ENCODE measurements at regions not wholly inside any gene's neighbourhood (a gene's known extent, or its start where the extent isn't known, plus 50 kb on each side); places are given as distances from the start of the nearest gene placed in this dataset.
"Not testable (repeated sequence)": the region's sequence is repeated elsewhere in the genome, so short reads cannot be mapped to it uniquely, and the experiment has no call there.

DNA sequence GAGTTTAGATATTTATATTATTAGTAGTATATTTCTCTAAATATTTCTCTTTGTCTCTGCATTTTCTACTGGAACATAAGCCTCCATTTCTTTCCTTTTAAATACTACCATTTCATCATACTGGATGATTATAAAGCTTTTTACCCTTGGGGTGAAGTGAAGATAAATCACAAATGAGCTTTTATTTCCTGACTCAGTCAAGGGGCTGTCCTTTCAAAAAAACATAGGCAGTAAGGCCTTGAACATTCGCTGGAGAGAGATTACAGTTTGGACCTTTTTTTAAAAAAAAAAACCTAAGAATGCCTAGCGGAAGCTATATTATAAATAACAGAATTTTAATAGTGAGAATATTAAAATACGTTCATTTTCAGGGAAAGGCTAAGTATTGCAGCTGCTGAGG lies 268.8 kb upstream of the PCDH9 start:
- no peak overlapping the region for H3K4me3 ChIP-seq (ENCODE audit: low read depth, low read length)
- H3K36me3 ChIP-seq (ENCODE audit: insufficient read depth), result no peaks in the 10 kb centered on the region
- 71% methylated on average over 3 of the region's 3 CpGs for WGBS
- no peak for DNase-seq (ENCODE audit: extremely low spot score)
- H3K4me1 ChIP-seq (ENCODE audit: insufficient read depth), result no peaks in the 10 kb centered on the region
- H3K27ac ChIP-seq (ENCODE audit: low read depth), result no peak overlapping the region

DNA sequence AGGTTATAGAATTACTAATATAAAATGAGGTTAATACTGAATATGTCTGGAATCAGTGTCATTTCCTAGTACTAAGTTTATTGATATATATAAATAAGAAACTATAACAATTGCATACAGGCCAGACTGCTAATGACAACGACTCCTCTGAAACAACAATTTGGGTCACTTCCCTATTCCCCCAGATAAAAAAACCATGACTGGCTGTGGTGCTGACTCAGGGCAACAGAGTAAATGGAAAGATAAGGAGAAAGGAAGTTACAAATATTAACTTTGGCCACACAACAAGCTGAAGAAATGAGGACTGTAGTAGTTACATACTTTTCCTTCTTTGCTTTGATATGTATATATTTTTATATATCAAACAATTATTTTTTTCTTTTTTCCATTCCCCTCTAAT lies 263.7 kb upstream of the PCDH9 start:
- Histone ChIP-seq H3K4me1 (ENCODE audit: insufficient read depth) (no peaks in the 10 kb centered on the region), H3K36me3 (ENCODE audit: insufficient read depth) (no peaks in the 10 kb centered on the region), H3K27ac (ENCODE audit: low read depth) (no peak overlapping the region), H3K4me3 (ENCODE audit: low read depth, low read length) (no peak overlapping the region)
- WGBS, result 45% methylated on average over 1 of the region's 1 CpG
- no peak for DNase-seq (ENCODE audit: extremely low spot score)

DNA sequence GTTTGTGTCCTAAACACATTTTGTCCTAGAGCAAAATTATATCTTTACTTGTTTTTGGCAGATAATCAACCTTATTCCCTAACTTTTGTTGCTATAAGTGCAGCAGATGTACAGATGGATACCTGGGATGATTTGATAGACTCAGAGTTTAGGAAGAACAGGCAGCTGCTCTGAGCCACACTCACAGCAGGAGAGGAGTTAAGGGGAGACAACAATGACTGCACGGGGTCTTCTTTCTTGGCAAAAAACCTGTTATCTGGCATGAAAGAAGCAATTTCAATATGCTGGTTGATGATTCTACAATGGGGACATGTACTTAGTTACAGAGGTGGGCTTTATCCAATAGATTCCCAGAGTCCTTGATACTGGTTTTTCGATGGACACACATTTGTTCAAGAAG lies 258.9 kb upstream of the PCDH9 start:
- no peak for DNase-seq (ENCODE audit: extremely low spot score)
- Histone ChIP-seq H3K4me3 (ENCODE audit: low read depth, low read length) (no peak overlapping the region), H3K4me1 (ENCODE audit: insufficient read depth) (no peaks in the 10 kb centered on the region), H3K36me3 (ENCODE audit: insufficient read depth) (no peaks in the 10 kb centered on the region), H3K27ac (ENCODE audit: low read depth) (no peak overlapping the region)
- 75% methylated on average over 2 of the region's 2 CpGs for WGBS

- H3K4me1 ChIP-seq (ENCODE audit: insufficient read depth), result no peaks in the 10 kb centered on the region
- no peak for DNase-seq (ENCODE audit: extremely low spot score)
- WGBS, result 91% methylated on average over 1 of the region's 1 CpG
- H3K27ac ChIP-seq (ENCODE audit: low read depth), result no peak overlapping the region
- H3K36me3 ChIP-seq (ENCODE audit: insufficient read depth), result no peaks in the 10 kb centered on the region
- no peak overlapping the region for H3K4me3 ChIP-seq (ENCODE audit: low read depth, low read length)
Measured at GRCh38 chr13:67481445-67481844, 251.3 kb upstream of the PCDH9 start.

- no peak overlapping the region for H3K27ac ChIP-seq (ENCODE audit: low read depth)
- no peak for DNase-seq (ENCODE audit: extremely low spot score)
- WGBS, result 91% methylated on average over 3 of the region's 3 CpGs
- no peaks in the 10 kb centered on the region for H3K36me3 ChIP-seq (ENCODE audit: insufficient read depth)
- H3K4me1 ChIP-seq (ENCODE audit: insufficient read depth), result no peaks in the 10 kb centered on the region
- H3K4me3 ChIP-seq (ENCODE audit: low read depth, low read length), result no peak overlapping the region
Measured at GRCh38 chr13:67474115-67474514, 244.0 kb upstream of the PCDH9 start.

DNA sequence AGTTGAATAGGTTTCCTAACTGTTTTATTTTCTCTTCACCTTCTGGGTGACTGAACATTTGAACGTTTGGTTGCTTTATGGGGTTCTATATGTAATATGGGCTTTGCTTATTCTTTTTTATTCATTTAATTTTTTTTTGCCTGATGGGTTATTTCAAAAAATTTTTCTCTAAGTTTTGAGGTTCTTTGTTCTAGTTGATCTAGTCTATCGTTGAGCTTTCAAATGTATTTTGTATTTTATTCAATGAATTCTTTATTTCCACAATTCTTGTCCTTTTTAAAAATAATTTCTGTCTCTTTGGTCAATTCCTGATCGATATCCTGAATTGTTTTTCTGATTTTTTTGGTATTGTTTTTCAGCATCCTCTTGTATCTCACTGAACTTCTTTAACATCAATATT lies 239.5 kb upstream of the PCDH9 start:
- Histone ChIP-seq H3K27ac (ENCODE audit: low read depth) (no peak overlapping the region), H3K4me1 (ENCODE audit: insufficient read depth) (no peaks in the 10 kb centered on the region), H3K4me3 (ENCODE audit: low read depth, low read length) (no peak overlapping the region), H3K36me3 (ENCODE audit: insufficient read depth) (no peaks in the 10 kb centered on the region)
- 79% methylated on average over 3 of the region's 3 CpGs for WGBS
- no peak for DNase-seq (ENCODE audit: extremely low spot score)

GRCh38 chr13:67466569-67466968 lies 236.4 kb upstream of the PCDH9 start:
- DNase-seq (ENCODE audit: extremely low spot score), result no peak
- Histone ChIP-seq H3K4me1 (ENCODE audit: insufficient read depth) (no peaks in the 10 kb centered on the region), H3K27ac (ENCODE audit: low read depth) (no peak overlapping the region), H3K36me3 (ENCODE audit: insufficient read depth) (no peaks in the 10 kb centered on the region), H3K4me3 (ENCODE audit: low read depth, low read length) (no peak overlapping the region)
- 81% methylated on average over 8 of the region's 8 CpGs for WGBS

DNA sequence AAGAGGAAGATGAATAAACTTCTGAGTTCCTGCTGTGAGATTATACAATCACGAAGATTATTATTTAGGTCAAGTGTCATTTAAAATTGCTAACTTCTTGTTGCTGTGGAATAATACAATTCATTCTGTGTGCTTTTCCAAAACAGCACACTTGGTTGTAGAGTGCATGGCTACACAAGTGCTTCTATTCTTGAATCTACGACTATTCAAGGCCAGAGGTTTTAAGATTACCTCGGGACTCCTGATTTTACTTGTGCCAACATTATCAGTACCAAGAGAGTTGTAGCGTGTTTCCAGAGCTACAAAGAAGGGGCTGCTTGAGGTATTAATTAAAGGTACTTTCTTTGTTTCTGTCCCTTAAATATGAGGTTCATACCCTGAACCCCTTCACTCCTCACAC lies 234.0 kb upstream of the PCDH9 start:
- no peak for DNase-seq (ENCODE audit: extremely low spot score)
- Histone ChIP-seq H3K36me3 (ENCODE audit: insufficient read depth) (no peaks in the 10 kb centered on the region), H3K4me1 (ENCODE audit: insufficient read depth) (no peaks in the 10 kb centered on the region), H3K4me3 (ENCODE audit: low read depth, low read length) (no peak overlapping the region), H3K27ac (ENCODE audit: low read depth) (no peak overlapping the region)
- WGBS, result 44% methylated on average over 4 of the region's 4 CpGs

DNA sequence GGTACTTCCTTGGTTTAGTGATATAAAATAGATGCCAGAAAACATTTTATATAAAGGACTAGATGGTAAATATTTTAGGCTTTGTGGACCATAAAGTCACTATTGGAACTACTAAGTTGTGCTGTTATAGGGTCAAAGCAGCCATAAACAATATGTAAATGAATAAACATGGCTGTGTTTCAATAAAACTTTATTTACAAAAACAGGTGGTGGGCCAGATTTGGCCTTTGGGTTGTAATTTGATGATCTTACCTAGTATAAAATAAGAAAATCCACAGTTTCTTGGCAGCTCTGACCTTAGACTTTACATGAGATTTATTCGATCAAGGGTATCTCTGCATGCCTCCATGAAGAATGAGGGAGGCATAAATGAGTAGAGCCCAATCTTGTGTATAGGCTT lies 232.0 kb upstream of the PCDH9 start:
- H3K4me1 ChIP-seq (ENCODE audit: insufficient read depth), result no peaks in the 10 kb centered on the region
- H3K4me3 ChIP-seq (ENCODE audit: low read depth, low read length), result no peak overlapping the region
- WGBS, result 97% methylated on average over 1 of the region's 1 CpG
- H3K36me3 ChIP-seq (ENCODE audit: insufficient read depth), result no peaks in the 10 kb centered on the region
- no peak overlapping the region for H3K27ac ChIP-seq (ENCODE audit: low read depth)
- no peak for DNase-seq (ENCODE audit: extremely low spot score)

DNA sequence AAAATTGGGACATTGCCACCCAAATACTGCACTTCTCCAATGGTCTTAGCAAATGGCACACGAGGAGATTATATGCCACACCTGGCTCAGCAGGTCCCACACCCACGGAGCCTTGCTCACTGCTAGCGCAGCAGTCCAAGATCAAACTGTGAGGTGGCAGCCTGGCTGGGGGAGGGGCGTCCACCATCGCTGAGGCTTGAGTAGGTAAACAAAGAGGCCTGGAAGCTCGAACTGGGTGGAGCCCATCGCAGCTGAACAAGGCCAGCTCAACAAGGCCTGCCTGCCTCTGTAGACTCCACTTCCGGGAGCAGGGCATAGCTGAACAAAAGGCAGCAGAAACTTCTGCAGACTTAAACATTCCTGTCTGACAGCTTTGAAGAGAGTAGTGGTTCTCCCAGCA lies 222.4 kb upstream of the PCDH9 start:
- not testable (repeated sequence) for H3K36me3 ChIP-seq (ENCODE audit: insufficient read depth); H3K27ac ChIP-seq (ENCODE audit: low read depth); H3K4me1 ChIP-seq (ENCODE audit: insufficient read depth); H3K4me3 ChIP-seq (ENCODE audit: low read depth, low read length); DNase-seq (ENCODE audit: extremely low spot score)
- 88% methylated on average over 8 of the region's 8 CpGs for WGBS

- DNase-seq (ENCODE audit: extremely low spot score), result no peak
- Histone ChIP-seq H3K27ac (ENCODE audit: low read depth) (no peak overlapping the region), H3K4me3 (ENCODE audit: low read depth, low read length) (no peak overlapping the region), H3K4me1 (ENCODE audit: insufficient read depth) (no peaks in the 10 kb centered on the region), H3K36me3 (ENCODE audit: insufficient read depth) (no peaks in the 10 kb centered on the region)
- 86% methylated on average over 5 of the region's 5 CpGs for WGBS
Measured at GRCh38 chr13:67445436-67445835, 215.3 kb upstream of the PCDH9 start.

DNA sequence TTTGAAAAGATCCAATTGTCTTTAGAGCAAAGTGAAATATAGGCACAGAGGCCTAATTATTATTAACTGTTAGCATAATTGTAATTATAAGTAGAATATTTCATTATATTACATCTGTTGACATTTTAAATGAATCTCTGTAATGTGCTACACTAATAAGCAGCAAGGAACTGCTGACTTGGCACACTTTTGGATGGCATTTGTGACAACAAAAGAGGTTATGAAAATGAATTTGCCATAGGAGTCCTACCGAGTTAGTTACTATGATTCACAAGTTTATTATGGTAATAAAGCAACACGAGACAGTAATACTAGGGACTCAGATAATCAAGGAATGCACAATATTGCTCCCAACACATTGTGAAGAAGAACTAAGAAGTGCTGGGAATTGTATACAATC lies 213.8 kb upstream of the PCDH9 start:
- H3K4me1 ChIP-seq (ENCODE audit: insufficient read depth), result no peaks in the 10 kb centered on the region
- no peak overlapping the region for H3K27ac ChIP-seq (ENCODE audit: low read depth)
- 54% methylated on average over 2 of the region's 2 CpGs for WGBS
- no peaks in the 10 kb centered on the region for H3K36me3 ChIP-seq (ENCODE audit: insufficient read depth)
- no peak for DNase-seq (ENCODE audit: extremely low spot score)
- H3K4me3 ChIP-seq (ENCODE audit: low read depth, low read length), result no peak overlapping the region

GRCh38 chr13:67440236-67440975 lies 210.3 kb upstream of the PCDH9 start:
- WGBS, result 22% methylated on average over 5 of the region's 5 CpGs
- H3K4me3 ChIP-seq (ENCODE audit: low read depth, low read length), result no peak overlapping the region

DNA sequence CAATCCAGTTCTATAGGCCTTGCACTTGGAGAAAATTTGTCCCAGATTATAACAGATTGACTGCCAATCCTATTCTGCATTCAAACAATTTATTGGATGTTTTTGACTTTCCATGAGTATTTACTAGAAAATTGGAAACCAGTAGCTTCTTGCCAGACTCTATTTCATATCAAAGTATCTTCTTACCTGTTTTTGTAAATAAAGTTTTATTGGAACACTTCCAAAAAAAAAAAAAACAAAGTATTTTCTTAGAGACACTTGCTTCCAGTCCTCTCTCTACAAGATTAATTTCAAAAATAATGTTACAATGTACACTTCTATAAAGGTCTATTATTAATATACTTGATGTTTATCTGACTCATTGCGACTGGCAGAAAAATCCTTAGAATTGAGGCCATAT lies 209.2 kb upstream of the PCDH9 start:
- WGBS, result 88% methylated on average over 1 of the region's 1 CpG
- no peaks in the 10 kb centered on the region for H3K36me3 ChIP-seq (ENCODE audit: insufficient read depth)
- H3K4me1 ChIP-seq (ENCODE audit: insufficient read depth), result no peaks in the 10 kb centered on the region
- no peak for DNase-seq (ENCODE audit: extremely low spot score)
- no peak overlapping the region for H3K4me3 ChIP-seq (ENCODE audit: low read depth, low read length)
- H3K27ac ChIP-seq (ENCODE audit: low read depth), result no peak overlapping the region

More at GRCh38 chr13:67440236-67440975, 210.3 kb upstream of the PCDH9 start:
- DNase-seq (ENCODE audit: extremely low spot score), result no peak
- Histone ChIP-seq H3K27ac (ENCODE audit: low read depth) (no peak overlapping the region), H3K4me1 (ENCODE audit: insufficient read depth) (no peaks in the 10 kb centered on the region), H3K36me3 (ENCODE audit: insufficient read depth) (no peaks in the 10 kb centered on the region)

DNA sequence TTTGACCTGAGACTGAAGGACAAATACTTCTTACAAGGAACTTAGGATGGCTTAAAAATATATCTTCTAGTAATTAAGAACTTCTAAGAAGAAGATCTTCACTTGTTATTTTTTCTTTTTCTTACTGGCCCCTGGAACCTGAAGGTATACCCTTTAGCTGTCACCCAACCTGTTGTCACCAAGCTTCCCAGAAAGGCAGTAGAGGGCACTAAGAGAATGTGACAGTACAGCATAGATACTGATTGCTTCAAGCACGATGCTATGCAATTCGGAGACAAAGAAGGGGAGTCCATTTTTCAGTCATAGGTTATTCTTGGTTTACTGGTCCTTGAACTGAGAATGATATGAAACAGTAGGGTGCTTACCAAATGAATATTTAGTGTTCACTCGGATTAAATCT lies 208.3 kb upstream of the PCDH9 start:
- 60% methylated on average over 3 of the region's 3 CpGs for WGBS
- no peaks in the 10 kb centered on the region for H3K36me3 ChIP-seq (ENCODE audit: insufficient read depth)
- no peak overlapping the region for H3K4me3 ChIP-seq (ENCODE audit: low read depth, low read length)
- no peaks in the 10 kb centered on the region for H3K4me1 ChIP-seq (ENCODE audit: insufficient read depth)
- no peak for DNase-seq (ENCODE audit: extremely low spot score)
- no peak overlapping the region for H3K27ac ChIP-seq (ENCODE audit: low read depth)

Measured in urinary bladder (tissue), 3 donors.